ENCODE measurements at regions not wholly inside any gene's neighbourhood (a gene's known extent, or its start where the extent isn't known, plus 50 kb on each side); places are given as distances from the start of the nearest gene placed in this dataset.

DNA sequence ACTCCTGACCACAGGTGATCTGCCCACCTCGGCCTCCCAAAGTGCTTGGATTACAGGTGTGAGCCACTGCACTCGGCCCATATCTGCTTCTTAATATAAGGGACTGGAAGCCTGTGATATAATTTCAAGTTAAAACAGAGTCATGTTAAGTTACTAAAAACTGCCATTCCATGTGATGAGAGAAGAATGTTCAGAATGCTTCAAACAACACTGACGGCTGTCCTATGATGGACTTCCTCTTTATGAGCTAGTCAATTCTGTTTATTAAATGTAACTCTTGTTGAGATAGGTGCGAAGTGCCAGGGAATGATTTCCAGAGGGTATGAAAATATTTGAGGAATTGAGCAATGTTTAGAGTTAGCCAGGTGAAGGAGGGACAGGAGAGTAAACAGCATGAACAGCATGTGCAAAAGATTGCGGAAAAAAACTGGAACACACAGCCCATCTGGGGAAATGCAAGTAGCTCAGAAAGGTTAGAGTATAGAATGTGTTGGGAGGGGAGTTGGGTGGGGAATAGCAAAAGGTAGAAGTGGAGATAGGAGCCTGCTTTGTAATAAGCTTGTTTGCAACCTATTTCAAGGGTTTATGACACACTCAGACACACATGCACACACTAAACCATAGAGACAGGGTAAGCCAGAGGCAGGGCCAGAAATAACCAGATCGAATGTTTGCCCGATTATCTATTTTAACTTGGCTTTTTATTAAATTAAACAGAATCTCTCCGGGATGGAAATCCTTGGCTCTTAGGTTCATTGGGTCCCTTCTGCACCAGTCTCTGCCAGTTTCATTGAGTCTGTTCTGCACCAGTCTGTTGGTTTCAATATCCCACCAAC is 135.6 kb upstream of the COX10 start:
- no peaks in the 10 kb centered on the region for H3K9me3 ChIP-seq (ENCODE audit: insufficient read depth, low read depth, low read length)

DNA sequence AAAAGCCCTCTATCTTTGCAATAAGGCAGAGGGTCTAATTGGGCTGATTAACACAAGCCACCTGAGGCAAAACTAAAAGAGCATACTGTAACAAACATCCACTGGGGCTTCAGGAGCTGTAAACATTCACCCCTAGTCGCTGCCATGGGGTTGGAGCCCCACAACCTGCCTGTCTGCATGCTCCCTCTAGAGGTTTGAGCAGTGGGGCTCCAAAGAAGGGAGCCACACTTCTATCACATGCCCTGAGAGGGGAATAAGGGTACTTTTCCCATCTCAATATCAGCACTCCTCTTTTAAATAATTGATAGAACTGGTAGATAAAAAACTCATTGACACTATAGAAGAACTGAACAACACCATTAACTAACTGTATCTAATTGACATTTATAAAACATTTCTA is 130.1 kb upstream of the COX10 start:
- Histone ChIP-seq H3K4me1 (ENCODE audit: insufficient read depth, low read length) (no peaks in the 10 kb centered on the region), H3K4me2 (ENCODE audit: low read length) (no peak overlapping the region), H3K79me2 (ENCODE audit: insufficient read depth, low read length) (no peaks in the 10 kb centered on the region), H4K20me1 (ENCODE audit: insufficient read depth, low read length) (no peaks in the 10 kb centered on the region), H3K27me3 (ENCODE audit: insufficient read depth, low read length) (no peaks in the 10 kb centered on the region), H2AFZ (ENCODE audit: low read depth, low read length) (no peak overlapping the region), H3K9me3 (ENCODE audit: insufficient read depth, low read depth, low read length) (no peaks in the 10 kb centered on the region), H3K9ac (ENCODE audit: low read length) (no peak overlapping the region), H3K4me3 (ENCODE audit: insufficient read depth, low read depth, low read length) (no peak overlapping the region), H3K36me3 (ENCODE audit: insufficient read depth, low read length) (no peaks in the 10 kb centered on the region), H3K27ac (ENCODE audit: low read depth, low read length) (no peak overlapping the region)
- no peak for DNase-seq (ENCODE audit: low read depth)
- Mint-ChIP-seq H3K27ac (ENCODE audit: unreplicated experiment) (no peak overlapping the region), H3K4me1 (ENCODE audit: low read depth, unreplicated experiment) (no peaks in the 10 kb centered on the region), H3K4me3 (ENCODE audit: unreplicated experiment) (no peak overlapping the region), H3K27me3 (ENCODE audit: low read depth, unreplicated experiment) (no peaks in the 10 kb centered on the region), H3K36me3 (ENCODE audit: low read depth, unreplicated experiment) (peaks cover 2% of the 10 kb centered on the region), H3K9me3 (ENCODE audit: unreplicated experiment) (peaks cover 4% of the 10 kb centered on the region)
- no peak for FAIRE-seq
- TF ChIP-seq EZH2 (IDR thresholded peaks at IDR 0.05; ENCODE audit: insufficient read depth, low read length), result no peak
- TF ChIP-seq, protein P1, sequence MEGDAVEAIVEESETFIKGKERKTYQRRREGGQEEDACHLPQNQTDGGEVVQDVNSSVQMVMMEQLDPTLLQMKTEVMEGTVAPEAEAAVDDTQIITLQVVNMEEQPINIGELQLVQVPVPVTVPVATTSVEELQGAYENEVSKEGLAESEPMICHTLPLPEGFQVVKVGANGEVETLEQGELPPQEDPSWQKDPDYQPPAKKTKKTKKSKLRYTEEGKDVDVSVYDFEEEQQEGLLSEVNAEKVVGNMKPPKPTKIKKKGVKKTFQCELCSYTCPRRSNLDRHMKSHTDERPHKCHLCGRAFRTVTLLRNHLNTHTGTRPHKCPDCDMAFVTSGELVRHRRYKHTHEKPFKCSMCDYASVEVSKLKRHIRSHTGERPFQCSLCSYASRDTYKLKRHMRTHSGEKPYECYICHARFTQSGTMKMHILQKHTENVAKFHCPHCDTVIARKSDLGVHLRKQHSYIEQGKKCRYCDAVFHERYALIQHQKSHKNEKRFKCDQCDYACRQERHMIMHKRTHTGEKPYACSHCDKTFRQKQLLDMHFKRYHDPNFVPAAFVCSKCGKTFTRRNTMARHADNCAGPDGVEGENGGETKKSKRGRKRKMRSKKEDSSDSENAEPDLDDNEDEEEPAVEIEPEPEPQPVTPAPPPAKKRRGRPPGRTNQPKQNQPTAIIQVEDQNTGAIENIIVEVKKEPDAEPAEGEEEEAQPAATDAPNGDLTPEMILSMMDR (IDR thresholded peaks at IDR 0.05; ENCODE audit: insufficient read depth, low read depth, low read length), result no peak

More for the DNA sequence above, 135.6 kb upstream of the COX10 start:
- Histone ChIP-seq H3K4me1 (ENCODE audit: insufficient read depth, low read length) (no peaks in the 10 kb centered on the region), H3K36me3 (ENCODE audit: insufficient read depth, low read length) (no peaks in the 10 kb centered on the region), H3K4me3 (ENCODE audit: insufficient read depth, low read depth, low read length) (no peak overlapping the region), H3K4me2 (ENCODE audit: low read length) (no peak overlapping the region), H2AFZ (ENCODE audit: low read depth, low read length) (no peak overlapping the region), H3K79me2 (ENCODE audit: insufficient read depth, low read length) (no peaks in the 10 kb centered on the region), H4K20me1 (ENCODE audit: insufficient read depth, low read length) (no peaks in the 10 kb centered on the region), H3K27me3 (ENCODE audit: insufficient read depth, low read length) (no peaks in the 10 kb centered on the region), H3K27ac (ENCODE audit: low read depth, low read length) (no peak overlapping the region), H3K9ac (ENCODE audit: low read length) (no peak overlapping the region)
- H3K4me1 Mint-ChIP-seq (ENCODE audit: low read depth, unreplicated experiment), result no peaks in the 10 kb centered on the region
- H3K27ac Mint-ChIP-seq (ENCODE audit: unreplicated experiment), result no peak overlapping the region
- TF ChIP-seq, protein P1 (IDR thresholded peaks at IDR 0.05; ENCODE audit: insufficient read depth, low read depth, low read length), result no peak
- no peak for TF ChIP-seq EZH2 (IDR thresholded peaks at IDR 0.05; ENCODE audit: insufficient read depth, low read length)
- H3K4me3 Mint-ChIP-seq (ENCODE audit: unreplicated experiment), result no peak overlapping the region
- H3K36me3 Mint-ChIP-seq (ENCODE audit: low read depth, unreplicated experiment), result no peaks in the 10 kb centered on the region
- DNase-seq (ENCODE audit: low read depth) (no peak), FAIRE-seq (no peak)
- peaks cover 14% of the 10 kb centered on the region for H3K9me3 Mint-ChIP-seq (ENCODE audit: unreplicated experiment)
- H3K27me3 Mint-ChIP-seq (ENCODE audit: low read depth, unreplicated experiment), result no peaks in the 10 kb centered on the region
